Brain pericyte (primary cell): ENCODE measurements at regions not wholly inside any gene's neighbourhood (a gene's known extent, or its start where the extent isn't known, plus 50 kb on each side); places are given as distances from the start of the nearest gene placed in this dataset.

Experiments used
- DNase-seq: peaks from one replicate; pipeline ENCODE4 v3.0.0-alpha.2; 2012; ENCODE audit warnings: low read depth, low spot score

DNA sequence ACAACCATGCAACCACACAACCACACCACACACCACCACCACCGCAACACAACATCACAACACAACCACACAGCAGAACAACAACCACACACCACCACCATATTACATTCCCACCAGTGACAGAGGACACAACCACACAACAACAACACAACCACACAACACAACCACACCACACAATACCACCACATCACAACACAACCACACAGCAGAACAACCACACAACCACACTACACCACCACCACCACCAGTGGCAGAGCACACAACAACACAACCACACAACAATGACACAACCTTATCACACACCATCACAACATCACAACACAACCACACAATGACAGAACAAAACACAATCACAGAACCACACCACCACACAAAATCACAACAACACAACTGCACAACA is 313.0 kb upstream of the MYT1L start:
- no peak for DNase-seq

DNA sequence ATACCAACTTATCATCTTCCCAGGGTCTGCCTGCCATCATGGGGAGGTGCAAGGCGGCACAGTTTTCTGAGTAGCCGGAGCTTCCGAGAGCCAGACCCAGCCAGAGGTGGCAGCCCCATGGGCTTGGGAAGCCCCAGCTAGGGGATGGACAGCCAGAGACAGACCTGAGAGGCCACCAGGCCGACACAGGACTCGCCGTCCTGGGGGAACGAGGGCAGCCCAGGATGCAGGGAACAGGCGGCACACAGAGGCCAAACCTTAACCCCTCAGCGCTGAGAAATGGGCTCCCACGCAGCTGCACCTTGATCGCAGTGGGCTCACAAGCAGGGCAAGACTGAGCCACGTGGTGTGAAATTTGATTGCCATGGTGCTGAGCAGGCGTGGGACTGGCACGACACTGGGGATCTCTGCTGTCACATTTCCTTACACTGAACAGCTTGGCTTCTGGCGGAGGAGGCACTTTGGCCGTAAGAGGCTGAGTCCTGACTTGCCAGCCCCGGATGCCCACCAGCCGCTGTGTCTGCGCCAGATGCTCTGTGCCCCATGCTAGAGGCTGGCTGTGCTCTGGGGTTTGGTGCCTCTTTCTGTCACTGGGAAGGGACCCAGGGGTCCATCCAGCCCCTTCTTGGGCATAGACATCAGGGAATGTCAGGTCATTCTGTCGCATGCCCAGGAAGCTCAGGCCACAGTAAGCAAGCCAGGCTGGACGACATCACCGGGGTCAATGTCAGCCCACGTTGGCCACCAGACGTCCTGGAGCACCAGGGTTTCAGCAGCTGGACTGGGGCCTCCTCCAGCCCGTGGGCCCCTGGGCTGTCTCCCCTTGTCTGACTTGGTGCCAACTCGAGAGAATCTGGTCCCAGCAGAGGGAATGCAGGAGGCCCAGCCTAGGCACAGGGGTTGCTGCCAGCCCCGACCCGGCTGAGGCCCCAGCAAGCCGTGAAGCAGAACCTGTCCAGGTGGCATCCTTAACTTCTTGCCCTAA is 312.1 kb upstream of the MYT1L start:
- DNase-seq, result no peak

DNA sequence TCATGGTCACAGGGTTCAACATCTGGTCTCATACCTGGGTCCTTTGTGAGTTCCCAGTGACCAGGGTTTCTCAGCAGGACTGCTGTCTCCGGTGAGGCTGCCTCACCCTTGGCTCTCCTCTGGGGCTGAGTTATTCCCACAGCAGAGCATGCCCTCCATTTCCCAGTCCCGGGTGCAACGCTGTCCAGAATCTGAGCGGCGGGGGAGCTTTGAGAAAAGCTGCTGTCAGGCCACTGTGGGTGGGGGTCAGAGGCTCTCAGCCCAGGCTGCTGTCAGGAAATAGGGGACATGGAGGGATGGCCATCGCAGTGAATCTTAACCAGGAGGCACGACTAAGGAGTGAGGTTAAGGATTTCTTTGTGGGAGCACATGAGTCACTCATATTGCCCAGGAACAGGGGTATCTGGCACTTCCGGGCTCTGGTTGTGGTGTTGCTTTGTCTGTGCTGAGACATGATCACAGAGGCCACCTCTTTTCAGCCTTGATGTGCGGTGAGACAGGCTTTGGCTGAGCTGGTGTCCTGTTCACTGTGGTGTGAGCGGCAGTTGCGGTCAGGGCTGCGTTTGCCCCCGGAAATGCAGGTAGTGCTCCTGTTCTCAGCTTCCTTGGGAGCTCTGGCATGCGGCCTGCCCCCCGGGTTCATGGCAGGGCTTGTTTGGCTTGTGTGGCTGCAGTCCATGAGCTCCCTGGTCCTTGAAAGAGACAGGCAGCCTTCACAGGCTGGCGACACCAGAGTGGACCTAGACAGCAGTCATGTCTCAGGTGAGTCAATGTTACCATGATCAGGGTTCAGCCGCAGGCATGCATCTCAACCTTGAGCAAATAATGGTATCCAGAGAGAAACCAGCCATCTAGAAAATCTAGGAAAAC is 310.7 kb upstream of the MYT1L start:
- no peak for DNase-seq

DNA sequence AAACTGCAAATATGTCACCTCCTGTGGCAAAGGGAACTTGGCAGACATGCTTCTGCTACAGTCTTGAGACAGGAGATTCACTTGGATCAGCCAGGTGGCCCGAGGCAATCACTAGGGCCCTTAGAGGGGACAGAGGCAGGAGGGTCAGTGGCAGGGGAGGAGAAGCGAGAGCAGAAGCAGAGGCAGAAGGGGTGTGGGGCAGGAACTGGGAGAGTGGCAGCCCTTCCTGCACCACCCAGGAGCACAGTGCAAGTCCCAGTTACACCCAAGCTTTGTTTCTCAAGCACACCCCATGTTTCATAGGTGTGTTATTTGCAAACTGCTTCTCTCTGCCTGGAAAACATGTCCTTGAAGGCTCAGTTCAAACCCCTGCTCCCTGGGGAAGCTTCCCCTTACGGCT is 309.7 kb upstream of the MYT1L start:
- DNase-seq, result no peak

DNA sequence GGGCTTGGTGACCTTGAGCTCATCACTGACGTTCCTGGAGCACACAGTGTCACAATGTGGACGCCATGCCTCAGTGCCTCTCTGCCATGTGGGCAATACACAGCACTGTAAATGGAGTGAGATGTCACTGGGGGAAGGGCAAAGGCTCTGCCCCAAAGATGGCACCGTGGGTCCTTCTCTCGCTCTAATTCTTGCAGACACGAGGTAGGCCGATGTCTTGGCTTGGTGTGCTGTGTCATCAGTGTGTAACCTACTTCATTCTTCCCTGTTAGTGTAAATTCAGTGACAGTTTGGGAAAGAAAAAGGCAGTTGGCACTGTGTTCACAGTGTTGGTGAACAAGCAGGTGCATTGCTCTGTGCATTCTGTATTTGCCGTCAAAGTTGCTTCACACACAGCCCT is 309.3 kb upstream of the MYT1L start:
- DNase-seq, result no peak

DNA sequence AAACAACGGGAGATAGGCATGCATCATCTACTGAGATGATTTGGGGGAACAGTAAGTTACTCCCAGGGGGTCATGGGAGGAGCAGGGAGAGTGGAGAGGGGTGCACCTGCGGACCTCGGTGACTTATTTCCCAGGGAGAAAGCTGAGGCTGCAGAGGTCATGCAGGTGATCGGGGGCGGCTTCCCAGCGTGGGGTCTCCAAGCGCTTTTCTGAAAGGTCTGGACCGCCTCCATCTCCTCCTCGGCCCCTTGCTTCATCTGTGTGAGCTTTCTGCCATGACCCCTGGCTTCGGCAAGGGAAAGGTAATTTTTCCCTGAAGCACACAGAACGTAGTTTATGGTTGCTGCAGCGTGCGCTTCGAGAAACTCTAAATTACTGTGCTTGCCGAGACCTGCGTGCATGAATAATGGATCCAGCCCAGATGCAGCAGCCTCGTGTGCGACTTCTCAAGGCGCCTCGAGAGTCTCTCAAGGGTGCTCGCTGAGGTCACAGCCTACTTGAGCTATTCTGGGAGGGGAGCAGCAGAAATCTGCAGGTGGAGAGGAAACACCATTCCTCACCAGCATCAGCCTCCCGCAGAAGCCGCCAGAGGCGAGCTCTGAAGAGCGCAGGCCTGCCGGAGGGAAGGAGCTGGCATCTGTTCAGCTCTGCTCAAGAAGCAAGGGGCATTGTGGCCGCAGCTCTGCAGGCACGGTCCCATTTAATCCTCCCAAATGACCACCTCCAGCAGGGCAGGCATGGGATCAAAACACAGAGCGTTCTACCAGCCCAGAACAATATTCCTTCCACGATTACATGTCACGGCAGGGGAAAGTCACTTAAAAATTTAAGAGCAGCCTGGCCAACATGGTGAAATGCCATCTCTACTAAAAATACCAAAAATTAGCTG is 308.4 kb upstream of the MYT1L start:
- DNase-seq, result no peak

DNA sequence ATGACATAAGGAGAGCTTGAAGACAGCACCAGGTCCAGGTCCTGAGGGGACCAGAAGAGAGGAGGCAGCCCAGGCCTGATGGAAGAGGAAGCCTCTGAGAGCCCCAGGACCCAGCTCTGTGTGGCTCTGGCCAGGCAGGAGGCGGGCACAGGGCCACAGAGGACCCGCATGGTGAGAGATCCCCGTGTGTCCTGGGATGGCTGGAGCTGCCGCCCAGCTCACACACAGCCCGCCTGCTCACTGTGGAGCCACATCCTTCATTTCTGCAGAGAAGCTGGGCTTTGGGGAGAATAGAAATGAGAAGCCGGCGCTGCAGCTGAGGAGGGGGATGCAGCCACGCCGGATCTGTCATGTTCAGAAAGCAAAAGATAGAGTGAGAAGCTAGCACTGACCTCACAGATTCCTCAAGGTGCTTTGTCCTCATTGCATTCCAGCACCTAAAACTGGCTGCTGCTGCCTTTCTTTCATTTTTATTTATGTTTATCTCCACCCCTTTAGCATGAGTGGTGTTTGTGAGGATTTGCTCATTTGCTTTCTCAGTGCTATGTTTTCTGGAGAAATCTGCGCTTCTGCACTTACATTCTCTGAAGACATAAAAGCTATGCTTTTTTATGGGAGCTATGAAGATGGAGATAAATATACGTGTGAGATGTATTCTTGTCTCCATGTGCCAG is 307.6 kb upstream of the MYT1L start:
- no peak for DNase-seq

DNA sequence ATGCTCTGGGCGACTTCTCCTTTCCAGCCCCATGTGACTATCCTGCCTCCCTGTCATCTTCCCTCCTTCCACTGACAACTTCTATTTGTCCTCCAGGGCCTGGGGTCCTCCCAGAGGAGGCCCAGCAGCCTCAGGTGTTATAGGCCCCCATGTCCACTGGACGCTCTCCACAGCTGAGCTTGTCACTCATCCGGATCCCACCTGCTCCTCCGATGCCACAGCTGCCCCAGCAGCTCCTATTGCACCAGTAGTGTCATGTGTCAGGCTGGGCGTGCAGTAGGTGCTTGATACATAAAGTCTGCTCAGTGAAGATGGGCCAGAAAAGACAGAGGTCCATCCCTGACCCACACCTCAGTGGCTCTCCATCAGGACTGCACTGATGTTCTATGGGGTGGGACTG is 305.7 kb upstream of the MYT1L start:
- DNase-seq, result no peak

DNA sequence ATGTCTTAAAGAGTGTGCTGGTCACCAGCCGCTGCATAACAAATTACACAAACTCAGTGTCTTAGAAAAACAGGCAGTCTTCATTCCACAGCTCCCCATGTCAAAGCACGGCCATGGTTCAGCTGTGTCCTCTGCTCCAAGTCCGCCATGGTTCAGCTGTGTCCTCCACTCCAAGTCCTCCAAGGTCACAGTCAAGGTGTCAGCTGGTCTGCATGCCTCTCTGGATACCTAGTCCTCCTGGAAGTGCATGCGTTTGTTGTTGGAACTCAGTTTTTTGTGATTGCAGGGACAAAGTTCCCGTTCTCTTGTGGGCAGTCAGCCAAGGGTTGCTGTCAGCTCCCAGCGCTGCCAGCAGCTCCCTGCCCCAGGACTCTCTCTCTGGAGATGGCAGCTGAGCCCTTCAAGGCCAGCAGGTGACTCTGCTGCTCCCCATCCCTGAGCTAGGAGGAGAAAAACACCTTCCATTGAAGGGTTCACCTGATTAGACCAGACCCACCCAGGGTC is 304.0 kb upstream of the MYT1L start:
- no peak for DNase-seq

DNA sequence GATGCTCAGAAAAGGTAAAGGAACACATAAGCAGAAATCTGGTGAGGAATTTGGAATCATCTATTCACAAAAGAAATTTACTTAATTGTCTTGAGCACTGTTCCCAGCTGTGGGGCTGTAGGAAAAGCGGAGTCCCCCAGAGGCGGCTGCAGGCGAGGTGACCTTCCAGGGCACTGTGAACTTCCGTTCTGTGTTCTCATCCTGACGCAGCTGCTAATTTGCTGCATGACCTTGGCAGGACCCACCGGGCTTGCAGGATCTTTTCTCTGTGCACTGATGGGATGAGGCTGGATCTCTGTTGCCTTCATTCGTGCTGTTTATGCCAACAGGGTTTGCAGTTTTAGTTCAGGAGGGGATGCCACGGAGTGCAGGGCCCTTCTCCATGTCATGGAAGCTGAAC is 301.9 kb upstream of the MYT1L start:
- no peak for DNase-seq

DNA sequence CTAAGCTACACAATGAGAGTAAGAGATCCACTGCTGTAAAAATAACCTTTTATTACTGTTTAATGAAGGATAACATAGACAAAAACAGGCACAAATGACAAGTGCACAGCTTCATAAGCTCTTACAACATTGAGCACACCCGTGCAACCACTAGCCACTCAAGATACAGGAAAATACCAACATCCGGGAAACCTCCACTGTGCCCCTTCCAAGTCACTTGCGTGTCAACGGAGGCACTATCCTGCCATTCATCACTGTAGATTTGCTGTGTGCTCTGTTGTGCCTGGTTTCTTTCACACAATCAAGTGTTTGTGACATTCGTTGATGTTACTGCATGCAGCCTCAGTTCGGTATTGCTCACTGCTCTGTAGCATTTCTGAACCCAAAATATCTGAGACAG is 292.9 kb upstream of the MYT1L start:
- DNase-seq, result no peak

DNA sequence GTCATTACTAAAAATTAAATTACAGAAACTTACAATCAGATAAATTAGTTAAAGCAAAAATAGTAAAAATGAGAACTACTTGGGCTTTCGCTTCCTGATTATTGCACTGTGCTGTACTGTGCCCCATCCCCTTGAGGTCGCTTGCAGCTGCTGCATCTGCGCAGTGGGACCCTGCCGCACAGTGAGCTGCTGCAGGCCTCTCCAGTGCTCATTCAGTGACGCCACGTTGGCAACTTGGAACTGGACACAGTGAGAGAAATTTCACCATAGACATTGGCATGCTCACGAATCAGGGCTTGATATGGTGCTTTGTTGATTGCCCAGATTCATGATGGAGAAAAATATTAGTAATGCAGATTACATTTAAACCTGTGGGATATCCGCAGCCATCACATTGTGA is 290.8 kb upstream of the MYT1L start:
- DNase-seq, result no peak

DNA sequence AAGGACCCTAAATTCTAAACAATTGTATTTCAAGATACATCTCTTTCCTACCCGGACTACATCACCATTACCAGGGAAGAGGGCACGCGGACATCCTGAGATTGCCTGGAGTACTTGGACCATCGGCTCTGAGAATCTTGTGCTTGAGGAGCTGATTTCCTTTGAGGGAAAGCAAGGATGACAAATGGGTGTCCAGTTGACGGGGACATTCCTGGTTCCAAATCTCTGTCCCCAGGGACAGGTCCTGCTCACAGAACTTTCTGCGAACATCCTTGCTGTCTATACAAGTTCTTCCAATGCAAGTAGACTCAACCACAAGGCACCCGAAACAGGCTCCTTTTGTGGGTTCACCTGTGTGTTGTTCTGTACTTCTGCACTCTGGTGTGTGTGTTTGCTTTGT is 289.5 kb upstream of the MYT1L start:
- DNase-seq, result no peak

DNA sequence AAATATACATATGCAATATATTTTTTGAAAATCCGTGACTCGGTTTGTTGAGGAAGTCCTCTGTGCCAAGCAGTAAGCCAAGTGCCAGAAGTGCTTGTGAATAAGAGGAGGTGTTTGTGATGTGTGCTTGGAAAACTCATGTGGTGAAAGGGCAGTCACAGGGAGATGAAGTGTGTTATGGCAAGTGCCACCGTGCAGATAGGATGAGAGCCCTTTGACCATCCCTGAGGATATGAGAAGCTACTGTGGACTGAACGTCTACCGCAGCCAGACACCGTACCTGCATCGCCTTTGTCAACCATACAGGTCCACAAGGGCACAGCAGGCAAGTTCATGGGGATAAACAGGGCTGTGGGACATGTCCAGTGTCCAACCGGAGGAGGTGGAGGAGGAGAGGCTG is 288.9 kb upstream of the MYT1L start:
- no peak for DNase-seq

DNA sequence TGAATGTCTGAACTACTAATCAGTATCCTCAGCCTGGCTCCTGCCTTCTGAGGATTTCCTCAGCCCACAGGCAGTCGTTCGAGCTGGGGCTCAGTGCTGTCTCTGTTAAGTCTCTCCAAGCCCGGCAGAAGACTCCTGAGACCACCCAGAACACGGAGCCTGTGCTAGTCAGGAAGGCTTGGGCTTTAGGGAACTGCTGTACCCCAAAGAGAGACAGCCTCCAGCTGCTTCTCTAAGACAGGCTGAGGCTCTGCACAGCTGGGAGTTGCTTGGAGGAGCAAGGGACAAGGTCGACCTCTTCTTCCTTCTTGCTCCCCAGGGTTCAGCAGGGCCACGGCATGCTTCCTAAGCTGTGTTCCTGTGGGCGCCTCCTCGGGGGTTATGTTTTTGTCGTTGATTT is 283.4 kb upstream of the MYT1L start:
- DNase-seq, result no peak

DNA sequence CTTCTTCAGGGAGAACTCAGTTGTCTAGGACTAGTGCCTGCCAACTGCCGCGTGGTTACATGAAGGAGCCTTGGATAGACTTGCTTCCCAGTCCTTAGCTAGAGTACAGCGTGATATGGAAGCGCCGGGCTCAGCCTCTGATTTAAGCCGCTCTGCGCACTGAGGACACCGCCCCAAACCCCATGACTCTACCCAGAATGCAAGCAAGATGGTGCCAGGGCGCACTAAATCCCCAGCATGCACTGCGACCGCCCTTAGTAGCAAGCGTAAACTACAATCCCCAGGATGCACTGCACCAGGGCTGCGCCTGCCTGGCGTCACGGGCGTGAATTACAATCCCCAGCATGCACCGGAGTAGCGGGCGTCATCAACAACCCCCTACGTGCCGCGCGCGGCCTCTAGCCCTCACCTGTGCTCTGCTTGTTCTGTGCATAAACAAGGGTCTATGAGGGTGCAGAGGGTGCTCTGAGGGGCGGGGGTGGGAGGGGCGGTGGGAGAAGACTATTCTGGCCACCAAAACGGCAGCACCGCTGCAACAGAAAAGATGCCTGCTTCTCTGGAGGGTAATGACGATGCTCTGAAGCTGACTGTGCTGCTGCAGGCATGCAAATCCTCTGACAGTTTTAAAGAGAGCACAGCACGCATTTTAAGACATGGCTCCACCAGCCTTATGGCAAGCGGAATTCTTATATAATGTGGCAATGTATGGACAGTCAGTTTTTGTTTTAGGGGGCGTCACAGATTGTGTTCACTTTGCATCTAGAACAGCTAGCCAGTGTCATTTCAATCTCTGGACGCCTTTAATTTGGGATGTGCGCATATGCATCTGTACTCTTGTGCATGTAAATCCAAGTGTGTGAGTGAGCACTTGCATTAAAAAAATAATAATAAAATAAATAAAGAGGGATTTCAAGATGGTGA is 282.5 kb upstream of the MYT1L start:
- peak; percentile 16 for DNase-seq

DNA sequence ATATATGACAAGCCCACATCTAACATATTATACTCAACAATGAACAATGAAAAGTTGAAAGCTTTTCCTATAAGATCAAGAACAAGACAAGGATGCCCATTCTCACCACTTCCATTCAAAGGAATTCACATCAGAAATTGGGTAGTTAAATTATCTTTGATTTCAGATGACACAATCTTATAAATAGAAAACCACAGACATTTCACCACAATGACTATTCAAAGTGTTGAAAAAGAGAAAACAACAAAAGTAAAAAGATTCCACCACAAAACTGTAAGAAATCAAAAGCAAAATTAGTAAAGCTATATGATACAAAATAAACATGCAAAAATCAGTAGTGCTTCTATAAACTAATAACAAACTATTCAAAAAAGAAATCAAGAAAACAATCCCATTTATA is 279.7 kb upstream of the MYT1L start:
- DNase-seq, result no peak

DNA sequence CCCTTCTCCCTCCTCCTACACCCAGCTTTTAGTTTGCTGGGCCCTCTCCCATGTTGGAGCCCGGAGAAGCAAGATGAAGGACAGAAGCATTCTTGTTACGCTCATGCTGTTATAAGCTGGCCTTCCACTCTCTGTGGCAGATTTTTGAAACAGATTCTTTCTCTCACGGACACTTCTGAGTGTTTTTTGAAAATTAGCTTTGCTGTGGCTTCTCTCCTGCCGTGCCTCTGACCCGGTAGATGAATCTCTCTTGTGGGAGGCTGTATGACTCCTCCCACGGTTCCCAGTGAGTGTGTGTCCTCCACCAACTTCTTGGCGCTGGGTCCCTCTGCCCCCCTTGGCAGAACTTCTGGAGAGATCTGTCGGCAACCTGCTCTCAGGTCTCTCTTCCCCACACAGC is 269.3 kb upstream of the MYT1L start:
- no peak for DNase-seq

DNA sequence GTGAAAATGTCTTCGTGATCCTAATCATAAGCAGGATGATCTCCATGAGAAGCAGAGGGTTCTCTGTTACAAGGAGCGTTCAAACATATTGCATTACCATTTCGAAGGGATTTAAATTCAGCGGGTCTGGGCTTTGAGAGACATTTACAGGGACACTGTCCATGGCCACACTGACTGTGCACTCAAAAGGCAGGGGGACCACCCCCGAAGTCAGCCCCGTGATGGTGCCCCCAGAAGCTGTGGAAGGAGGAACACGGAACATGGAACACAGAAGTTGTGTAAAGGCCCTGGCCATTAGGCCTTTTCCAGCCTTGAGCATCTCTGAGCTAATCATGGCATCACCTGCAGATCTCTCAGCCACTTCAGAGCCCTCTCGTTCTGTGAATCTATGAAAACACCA is 268.4 kb upstream of the MYT1L start:
- no peak for DNase-seq

DNA sequence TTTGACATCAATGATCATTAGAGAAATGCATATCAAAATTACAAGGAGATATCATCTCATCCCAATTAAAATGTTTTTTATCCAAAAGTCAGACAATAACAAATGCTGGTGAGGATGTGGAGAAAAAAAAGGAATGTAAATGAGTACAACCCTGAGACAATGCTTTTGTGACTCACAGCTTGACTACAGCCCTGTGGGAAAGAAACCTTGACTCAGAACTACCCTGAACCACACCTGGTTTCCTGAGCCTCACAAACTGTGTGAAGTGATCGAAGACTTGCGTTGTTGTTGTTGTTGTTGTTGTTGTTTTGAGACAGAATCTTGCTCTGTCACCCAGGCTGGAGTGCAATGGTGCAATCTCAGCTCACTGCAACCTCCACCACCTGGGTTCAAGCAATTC is 266.6 kb upstream of the MYT1L start:
- DNase-seq, result no peak
